HuH-7 (cell line): ENCODE measurements at regions not wholly inside any gene's neighbourhood (a gene's known extent, or its start where the extent isn't known, plus 50 kb on each side); places are given as distances from the start of the nearest gene placed in this dataset.
"Not testable (repeated sequence)": the region's sequence is repeated elsewhere in the genome, so short reads cannot be mapped to it uniquely, and the experiment has no call there.

Source experiments
- DNase-seq: peaks from one replicate; pipeline ENCODE4 v3.0.0; 2011; ENCODE audit warnings: low spot score

- DNase-seq, result no peak
Measured at GRCh38 chr11:92425127-92425526, 200.5 kb downstream of the FAT3 start.

GRCh38 chr11:92432515-92432914 lies 207.9 kb downstream of the FAT3 start:
- DNase-seq, result no peak

DNA sequence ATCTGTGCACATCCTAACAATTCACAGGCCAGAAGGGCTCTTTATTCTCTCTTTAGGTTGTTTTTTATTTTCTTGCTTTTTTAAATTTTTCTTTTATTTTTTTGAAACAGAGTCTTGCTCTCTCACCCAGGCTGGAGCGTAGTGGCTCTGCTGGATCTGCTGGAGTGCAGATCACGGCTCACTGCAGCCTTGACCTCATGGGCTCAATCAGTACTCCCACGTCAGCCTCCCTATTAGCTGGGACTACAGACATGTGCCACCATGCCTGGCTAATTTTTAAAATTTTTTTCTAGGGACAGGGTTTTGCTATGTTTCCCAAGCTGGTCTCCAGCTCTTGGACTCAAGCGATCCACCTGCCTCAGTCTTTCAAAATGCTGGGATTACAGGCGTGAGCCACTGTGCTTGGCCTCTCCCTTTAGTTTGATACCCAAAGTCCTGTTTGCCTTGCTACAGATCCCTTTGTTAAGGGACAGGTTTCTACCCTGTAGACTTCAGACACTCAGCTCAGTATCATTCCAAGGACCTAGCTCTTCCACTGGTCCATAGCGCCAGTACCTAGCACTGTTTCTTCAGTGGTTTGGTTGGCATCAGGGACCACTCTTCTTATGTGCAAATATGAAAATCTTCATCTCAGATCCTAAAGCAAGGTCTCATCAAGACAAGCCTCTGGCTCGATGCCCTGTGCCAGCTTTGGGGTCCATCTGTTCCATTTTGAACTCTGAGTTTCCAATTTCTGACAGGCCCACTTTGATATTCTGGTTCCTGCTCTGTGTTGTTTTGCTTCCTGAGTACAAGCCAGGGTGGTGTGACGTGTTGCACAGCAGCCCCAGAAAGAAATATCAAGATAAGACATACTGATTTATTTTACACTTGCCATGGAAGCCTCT lies 211.7 kb downstream of the FAT3 start:
- DNase-seq, result no peak

DNA sequence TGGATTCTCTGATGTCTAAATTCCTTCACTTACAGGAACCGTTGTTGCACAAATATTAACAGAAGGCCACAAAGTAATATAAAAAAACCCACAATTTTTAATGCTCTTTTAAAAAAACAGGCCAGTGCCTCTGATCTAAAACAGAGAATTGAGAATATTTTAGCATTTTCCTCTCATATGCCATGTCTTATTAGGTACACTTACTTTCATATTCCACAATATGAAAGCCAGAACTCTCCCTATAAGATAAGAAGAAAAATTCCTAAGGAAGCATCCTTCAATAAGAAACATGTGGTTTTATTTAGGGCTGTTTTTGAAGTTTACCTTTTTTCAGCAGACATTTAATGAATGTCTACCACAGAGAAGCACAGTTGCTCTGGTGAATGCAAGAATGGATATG lies 214.5 kb downstream of the FAT3 start:
- DNase-seq, result no peak

- DNase-seq, result no peak
Measured at GRCh38 chr11:92440701-92441442, 216.3 kb downstream of the FAT3 start.

DNA sequence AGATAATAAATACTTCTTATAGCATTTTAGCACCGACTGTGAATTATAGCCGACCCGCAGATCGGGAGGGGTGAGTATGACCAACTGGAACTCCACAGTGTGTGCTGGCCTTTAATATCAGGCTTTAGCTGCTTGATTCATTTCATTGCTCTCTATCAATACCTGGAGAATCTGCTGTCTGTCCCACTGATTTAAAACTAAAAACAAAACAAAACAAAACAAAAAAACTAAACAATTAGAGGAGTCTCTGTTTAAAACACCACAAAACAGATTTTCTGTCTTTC lies 216.8 kb downstream of the FAT3 start:
- no peak for DNase-seq

DNA sequence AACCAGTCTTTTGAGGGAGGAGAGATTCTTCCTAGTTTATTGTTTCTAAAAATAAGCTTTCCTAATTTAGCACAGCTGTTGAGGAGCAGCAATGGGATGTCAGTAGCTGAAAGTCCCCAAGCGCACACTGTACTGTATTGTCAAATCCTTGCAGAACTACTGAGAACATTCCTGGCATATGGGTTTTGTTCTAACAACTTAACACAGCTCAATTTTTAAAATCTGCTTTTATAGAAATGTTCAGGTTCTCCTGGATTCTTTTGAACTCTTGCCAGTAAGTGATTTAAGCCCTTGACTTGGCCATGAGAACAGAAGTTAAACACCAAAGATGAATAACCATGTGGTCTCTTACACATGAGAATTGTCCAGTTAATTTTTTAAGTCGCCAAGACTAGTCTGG lies 218.6 kb downstream of the FAT3 start:
- DNase-seq, result no peak

DNA sequence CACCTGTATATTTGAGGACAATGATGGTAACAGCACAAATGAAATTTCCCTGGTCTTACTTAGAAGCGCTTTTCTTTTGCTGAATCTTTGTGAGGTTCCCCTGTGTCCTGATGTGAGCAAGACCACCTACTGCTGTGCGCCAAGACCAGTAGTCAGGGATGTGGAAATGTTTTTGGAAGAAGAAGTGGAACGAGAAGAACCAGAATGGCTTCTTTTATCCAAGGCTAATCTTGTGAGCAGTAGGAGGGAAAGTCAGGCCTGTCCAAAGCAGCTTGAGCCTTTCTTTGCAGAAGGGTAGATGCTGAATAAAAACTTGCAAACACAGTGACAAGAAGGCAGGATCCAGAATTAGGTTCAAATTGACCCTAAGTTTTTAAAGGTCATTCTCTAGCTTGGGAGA lies 223.0 kb downstream of the FAT3 start:
- DNase-seq, result no peak

DNA sequence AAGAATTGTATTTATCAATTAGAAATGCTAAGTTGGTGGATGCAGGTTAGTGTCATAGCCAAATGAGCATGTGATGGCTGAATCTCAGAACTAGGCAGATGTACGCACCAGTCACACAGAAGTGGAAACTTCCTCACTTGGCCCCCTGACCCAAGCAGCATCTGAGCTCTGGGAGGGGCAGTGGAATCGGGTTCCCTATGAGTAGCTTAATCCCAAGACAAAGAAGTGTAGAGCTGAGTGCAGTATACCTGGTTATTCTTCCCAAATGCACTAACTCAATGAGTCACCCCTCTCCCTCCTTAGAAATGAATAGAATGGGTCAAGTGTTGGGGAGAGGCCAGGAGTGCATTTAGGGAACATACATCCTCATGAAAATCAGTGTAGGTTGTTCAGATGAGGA lies 224.6 kb downstream of the FAT3 start:
- DNase-seq, result no peak

DNA sequence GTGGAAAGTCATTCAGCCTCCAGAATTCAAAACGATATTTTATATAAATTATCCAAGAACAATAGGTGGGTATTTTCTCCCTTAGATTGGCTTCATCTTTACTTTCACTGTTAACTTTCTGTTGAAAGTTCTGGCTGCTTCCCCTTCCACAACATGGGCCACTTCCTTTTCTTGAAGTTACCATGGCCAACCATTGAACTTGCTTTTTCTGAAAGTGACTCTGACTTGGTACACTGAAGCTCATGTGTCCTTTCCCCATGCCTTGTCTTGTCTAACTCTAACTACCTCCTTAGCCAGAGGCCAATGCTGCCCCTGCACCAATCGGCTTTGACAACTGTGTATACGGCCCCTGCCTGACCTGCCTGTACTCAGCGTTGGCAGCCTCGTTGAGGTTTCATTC lies 225.2 kb downstream of the FAT3 start:
- no peak for DNase-seq

GRCh38 chr11:92451063-92451462 lies 226.4 kb downstream of the FAT3 start:
- no peak for DNase-seq

DNA sequence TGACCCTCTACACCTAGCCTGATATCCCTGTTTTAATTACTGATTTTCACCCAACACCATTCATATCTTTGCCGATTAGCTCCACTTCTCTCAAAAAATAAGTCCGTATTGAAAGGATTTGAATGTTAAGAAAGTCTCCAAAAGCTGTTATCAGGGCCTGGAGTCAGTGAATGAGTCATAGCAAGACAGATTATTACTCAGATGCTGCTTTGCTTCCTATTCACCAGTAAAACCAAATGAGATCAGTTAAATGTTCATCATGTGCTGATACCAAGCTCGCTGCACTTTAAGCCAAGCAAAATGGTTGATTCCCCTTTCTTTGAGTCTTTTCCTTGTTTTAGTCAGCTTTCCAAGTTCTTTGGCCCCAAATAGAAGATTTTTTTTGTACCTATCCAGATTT lies 228.4 kb downstream of the FAT3 start:
- DNase-seq, result no peak

- no peak for DNase-seq
Measured at GRCh38 chr11:92455210-92455790, 230.7 kb downstream of the FAT3 start.

DNA sequence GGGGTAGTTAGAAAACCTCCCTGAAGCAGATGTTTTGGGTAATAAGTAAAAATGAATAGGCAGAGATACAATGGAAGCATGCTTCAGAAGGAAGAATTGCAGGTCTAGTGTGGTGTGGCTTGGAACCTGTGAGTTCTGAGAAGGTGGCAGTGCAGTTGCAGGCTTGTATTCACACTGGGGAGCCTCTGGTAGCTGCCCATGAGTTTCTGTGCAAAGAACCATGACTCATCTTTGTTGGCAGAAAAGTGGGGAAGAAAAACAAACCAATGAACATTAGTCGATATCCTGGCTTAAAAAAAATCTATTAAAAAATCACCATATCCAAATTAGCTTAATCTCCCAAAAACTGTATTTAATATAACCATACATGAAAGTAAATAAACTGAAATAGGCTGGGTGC lies 232.6 kb downstream of the FAT3 start:
- DNase-seq, result no peak

- DNase-seq, result no peak
Measured at GRCh38 chr11:92458486-92458885, 233.9 kb downstream of the FAT3 start.

DNA sequence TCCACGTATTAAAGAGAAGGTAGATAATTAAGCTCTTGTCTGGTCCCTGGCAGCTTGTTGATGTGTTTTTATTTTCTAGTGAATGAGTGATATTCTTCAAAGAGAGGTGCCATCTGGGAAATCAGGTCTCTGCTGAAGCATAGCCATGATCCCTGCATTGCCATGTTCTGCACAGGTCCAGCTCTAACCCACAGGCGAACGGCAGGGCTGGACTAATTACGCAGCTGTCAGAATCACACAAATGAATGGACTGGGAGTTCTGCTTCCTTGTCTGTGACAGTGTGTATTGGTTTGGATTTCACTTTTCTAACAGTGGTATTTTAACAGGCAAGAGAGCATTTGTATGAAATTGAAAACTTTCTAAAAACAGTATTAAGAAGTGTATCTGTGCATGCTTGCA lies 235.6 kb downstream of the FAT3 start:
- DNase-seq, result no peak

DNA sequence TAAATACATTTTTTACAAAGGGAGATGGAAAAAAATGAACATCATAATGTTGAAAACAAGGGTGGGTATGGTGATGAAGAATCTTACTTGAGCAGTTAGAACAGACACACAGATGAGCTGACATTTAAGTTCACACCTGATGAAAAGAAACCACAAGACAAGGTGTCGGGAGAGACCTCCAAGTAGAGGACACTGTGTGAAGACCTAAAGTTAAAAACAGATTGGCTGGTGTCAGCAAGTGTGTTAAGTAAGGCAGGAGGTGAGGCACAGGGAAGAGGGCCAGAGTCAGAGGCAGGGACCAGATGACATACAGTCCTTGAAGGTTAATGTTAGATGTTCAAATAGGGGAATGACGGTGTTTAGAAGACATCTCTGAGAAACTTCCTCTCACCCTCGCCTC lies 236.8 kb downstream of the FAT3 start:
- no peak for DNase-seq

DNA sequence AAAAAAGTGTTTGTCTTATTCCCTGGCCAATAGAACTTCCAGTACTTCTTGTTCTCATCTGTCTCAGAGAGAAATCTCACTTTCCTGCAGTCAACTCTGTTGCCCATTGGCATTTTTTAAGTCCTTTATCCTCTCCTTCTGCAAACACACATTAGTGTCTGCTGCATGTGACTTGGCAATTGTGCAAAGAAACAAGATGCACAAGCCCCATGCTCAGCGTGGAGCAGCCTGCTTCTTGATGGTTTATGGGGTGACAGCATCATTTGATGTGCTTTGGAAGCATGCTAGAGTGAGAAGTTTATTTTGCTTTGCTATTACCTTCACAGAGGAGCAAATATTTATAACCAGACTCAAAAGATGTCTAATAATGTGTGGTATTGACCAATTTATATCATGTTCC lies 238.2 kb downstream of the FAT3 start:
- DNase-seq, result no peak

GRCh38 chr11:92464822-92465221 lies 240.2 kb downstream of the FAT3 start:
- no peak for DNase-seq

- not testable (repeated sequence) for DNase-seq
Measured at GRCh38 chr11:92465410-92465809, 240.8 kb downstream of the FAT3 start.

GRCh38 chr11:92473736-92474135 lies 249.1 kb downstream of the FAT3 start:
- no peak for DNase-seq

GRCh38 chr11:92475316-92475715 lies 250.7 kb downstream of the FAT3 start:
- DNase-seq, result no peak

GRCh38 chr11:92475819-92476218 lies 251.2 kb downstream of the FAT3 start:
- DNase-seq, result no peak
